OCI-LY3 (cell line): ENCODE measurements at regions not wholly inside any gene's neighbourhood (a gene's known extent, or its start where the extent isn't known, plus 50 kb on each side); places are given as distances from the start of the nearest gene placed in this dataset.

Experiments
- H2AFZ ChIP-seq: fragments of 200-600, 300-600 bp; shearing (Covaris generic); 2 replicates; pipeline ENCODE4 v1.6.0; 2014; ENCODE audit warnings: antibody characterized with exemption, low read depth, low read length
- H3K27ac ChIP-seq: fragments of 200-600, 300-600 bp; sonication (generic); 2 replicates; pipeline ENCODE4 v1.5.1; 2014; ENCODE audit warnings: mild to moderate bottlenecking, low read length, moderate library complexity, mixed read lengths
- H3K27me3 ChIP-seq: fragments of 200-600, 300-600 bp; sonication (generic); 2 replicates; pipeline ENCODE4 v1.6.1; 2014; ENCODE audit warnings: low read depth, low read length, mixed read lengths
- H3K36me3 ChIP-seq: fragments of 200-600, 300-600 bp; sonication (generic); replicated peaks from 2 replicates; pipeline ENCODE3; 2014; ENCODE audit warnings: low read depth, low read length, mixed read lengths
- H3K4me1 ChIP-seq: fragments of 300-600, 200-600 bp; sonication (generic); 2 replicates; pipeline ENCODE4 v1.6.1; 2014; ENCODE audit warnings: low read length, mixed read lengths
- H3K4me2 ChIP-seq: fragments of 200-600, 300-600 bp; sonication (generic); 2 replicates; pipeline ENCODE4 v1.6.1; 2014; ENCODE audit warnings: low read length, mixed read lengths
- H3K4me3 ChIP-seq: fragments of 300-600, 200-600 bp; sonication (generic); 2 replicates; pipeline ENCODE4 v1.5.1; 2014; ENCODE audit warnings: antibody characterized with exemption, mild to moderate bottlenecking, low read length, moderate library complexity
- H3K79me2 ChIP-seq: fragments of 300-600, 200-600 bp; shearing (Covaris generic); 2 replicates; pipeline ENCODE4 v1.6.1; 2014; ENCODE audit warnings: mild to moderate bottlenecking, low read length, mixed read lengths
- H3K9ac ChIP-seq: fragments of 300-600, 200-600 bp; shearing (Covaris generic); 2 replicates; pipeline ENCODE4 v1.6.0; 2014; ENCODE audit warnings: mild to moderate bottlenecking, low read length, moderate library complexity
- H3K9me3 ChIP-seq: fragments of 200-600, 300-600 bp; shearing (Covaris generic); 2 replicates; pipeline ENCODE4 v1.6.1; 2014; ENCODE audit warnings: low read length, mixed read lengths; ENCODE audit not compliant: insufficient read depth
- H4K20me1 ChIP-seq: fragments of 200-600, 300-600 bp; sonication (generic); 2 replicates; pipeline ENCODE4 v1.6.1; 2016; ENCODE audit warnings: low read length, mixed read lengths; ENCODE audit not compliant: insufficient read depth
- CTCF ChIP-seq: fragments of 200-600, 300-600 bp; sonication (generic); IDR thresholded peaks from 2 replicates; pipeline ENCODE4 v1.5.1; 2014; ENCODE audit warnings: antibody characterized with exemption, low read length, low read depth
- EZH2phosphoT487 ChIP-seq: fragments of 200-600 bp; shearing (Covaris generic); IDR thresholded peaks from 2 replicates; pipeline ENCODE4 v1.6.1; 2018; ENCODE audit warnings: antibody characterized with exemption, mixed run types, low read depth

DNA sequence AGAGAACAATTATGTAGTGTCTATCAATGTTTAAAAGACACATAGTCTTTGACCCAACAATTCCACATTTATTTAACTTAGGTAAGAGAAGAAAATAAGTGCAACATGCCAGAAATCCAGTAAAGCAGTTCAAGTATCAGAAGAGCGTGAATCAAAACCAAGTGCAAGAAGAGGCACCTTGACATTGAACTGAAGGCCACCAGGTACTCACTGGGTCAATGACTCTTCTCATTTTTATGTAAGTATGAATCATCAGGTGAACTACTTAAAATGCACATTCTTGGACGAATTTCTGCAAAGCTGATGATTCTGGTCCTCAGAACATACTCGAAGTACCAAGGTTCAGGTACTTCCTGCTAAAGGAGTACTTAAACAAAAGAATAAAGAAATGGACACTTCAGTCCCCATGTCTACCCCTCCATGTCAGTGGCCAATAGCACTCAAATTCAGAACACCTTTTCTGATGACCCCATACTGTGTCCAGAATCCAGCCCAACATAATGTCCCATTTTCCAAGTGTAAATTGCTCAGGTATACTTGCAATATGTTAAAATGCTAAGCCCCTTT, 481.9 kb downstream of the GJA1 start:
- no peaks in the 10 kb centered on the region for H3K9me3 ChIP-seq
- H2AFZ ChIP-seq: no peak overlapping the region
- H3K79me2 ChIP-seq: no peaks in the 10 kb centered on the region
- H4K20me1 ChIP-seq: no peaks in the 10 kb centered on the region
- TF ChIP-seq EZH2phosphoT487: no peak
- no peak for TF ChIP-seq CTCF
- no peaks in the 10 kb centered on the region for H3K4me1 ChIP-seq
- H3K36me3 ChIP-seq: no peaks in the 10 kb centered on the region
- H3K27ac ChIP-seq: no peak overlapping the region
- H3K9ac ChIP-seq: no peak overlapping the region
- no peaks in the 10 kb centered on the region for H3K27me3 ChIP-seq
- H3K4me2 ChIP-seq: no peak overlapping the region
- no peak overlapping the region for H3K4me3 ChIP-seq

GRCh38 chr6:121917834-121918559, 481.5 kb upstream of the HSF2 start:
- no peak overlapping the region for H3K4me3 ChIP-seq
- TF ChIP-seq CTCF (no peak), EZH2phosphoT487 (no peak)
- H3K36me3 ChIP-seq: no peaks in the 10 kb centered on the region
- no peaks in the 10 kb centered on the region for H3K79me2 ChIP-seq
- H3K27ac ChIP-seq: no peak overlapping the region
- no peak overlapping the region for H3K9ac ChIP-seq
- no peaks in the 10 kb centered on the region for H4K20me1 ChIP-seq
- H3K27me3 ChIP-seq: no peaks in the 10 kb centered on the region
- H3K9me3 ChIP-seq: no peaks in the 10 kb centered on the region
- H3K4me1 ChIP-seq: no peaks in the 10 kb centered on the region
- H3K4me2 ChIP-seq: no peak overlapping the region
- no peak overlapping the region for H2AFZ ChIP-seq

DNA sequence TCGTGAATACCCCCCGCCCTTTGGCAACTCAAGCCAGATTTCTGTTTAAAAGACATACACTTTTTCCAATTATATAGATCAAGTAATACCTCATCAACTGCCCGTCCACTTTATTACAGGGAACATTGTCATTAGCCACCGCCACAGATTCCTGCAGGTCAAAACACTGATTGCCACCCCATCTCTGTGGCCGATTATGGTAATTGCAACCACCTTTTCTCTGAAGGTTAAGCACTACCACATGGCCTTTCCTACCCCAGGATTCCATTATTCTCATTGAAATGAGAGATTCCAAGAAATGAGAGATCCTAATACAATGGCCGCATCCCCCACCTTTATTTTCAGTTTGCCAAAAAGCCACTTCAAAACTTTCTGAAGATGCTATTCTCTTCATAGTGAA, 478.8 kb upstream of the HSF2 start:
- Histone ChIP-seq H4K20me1 (no peaks in the 10 kb centered on the region), H3K36me3 (no peaks in the 10 kb centered on the region), H2AFZ (no peak overlapping the region), H3K9me3 (no peaks in the 10 kb centered on the region), H3K4me3 (no peak overlapping the region), H3K27ac (no peak overlapping the region), H3K27me3 (no peaks in the 10 kb centered on the region), H3K79me2 (no peaks in the 10 kb centered on the region), H3K4me2 (no peak overlapping the region), H3K4me1 (no peaks in the 10 kb centered on the region), H3K9ac (no peak overlapping the region)
- no peak for TF ChIP-seq CTCF
- no peak for TF ChIP-seq EZH2phosphoT487

DNA sequence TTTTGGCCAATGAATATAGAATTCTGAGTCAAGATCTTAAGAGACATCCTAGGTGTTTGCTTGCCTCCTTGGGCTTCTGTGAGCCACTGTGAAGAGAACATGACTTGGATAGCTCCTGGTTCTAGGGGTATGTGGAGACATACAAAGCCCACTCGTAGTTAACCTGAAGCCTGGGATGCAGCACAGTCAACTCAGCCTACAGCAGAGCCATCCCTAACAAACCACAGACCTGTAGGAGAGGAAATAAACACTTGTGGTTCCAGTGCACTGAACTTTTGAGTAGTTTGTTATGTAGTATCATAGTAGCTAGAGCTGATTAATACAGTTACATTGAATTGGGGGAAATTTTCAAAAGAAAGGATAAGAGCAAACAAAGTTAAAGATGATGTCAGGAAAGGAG, 474.4 kb upstream of the HSF2 start:
- TF ChIP-seq EZH2phosphoT487 (no peak), CTCF (no peak)
- Histone ChIP-seq H4K20me1 (no peaks in the 10 kb centered on the region), H3K27ac (no peak overlapping the region), H2AFZ (no peak overlapping the region), H3K9me3 (no peaks in the 10 kb centered on the region), H3K9ac (no peak overlapping the region), H3K79me2 (no peaks in the 10 kb centered on the region), H3K4me1 (no peaks in the 10 kb centered on the region), H3K27me3 (no peaks in the 10 kb centered on the region), H3K4me2 (no peak overlapping the region), H3K36me3 (no peaks in the 10 kb centered on the region), H3K4me3 (no peak overlapping the region)
